HG03575 (cell line): ENCODE measurements at regions not wholly inside any gene's neighbourhood (a gene's known extent, or its start where the extent isn't known, plus 50 kb on each side); places are given as distances from the start of the nearest gene placed in this dataset.

Experiments
- ATAC-seq: cut with Tn5 transposase; IDR thresholded peaks from one replicate; pipeline ENCODE4 v1.9.1; 2021; ENCODE audit not compliant: unreplicated experiment, insufficient number of reproducible peaks, low FRiP score; ENCODE audit errors: extremely low read depth

GRCh38 chr7:156109988-156110387 lies 297.7 kb upstream of the SHH start:
- ATAC-seq = no peak

DNA sequence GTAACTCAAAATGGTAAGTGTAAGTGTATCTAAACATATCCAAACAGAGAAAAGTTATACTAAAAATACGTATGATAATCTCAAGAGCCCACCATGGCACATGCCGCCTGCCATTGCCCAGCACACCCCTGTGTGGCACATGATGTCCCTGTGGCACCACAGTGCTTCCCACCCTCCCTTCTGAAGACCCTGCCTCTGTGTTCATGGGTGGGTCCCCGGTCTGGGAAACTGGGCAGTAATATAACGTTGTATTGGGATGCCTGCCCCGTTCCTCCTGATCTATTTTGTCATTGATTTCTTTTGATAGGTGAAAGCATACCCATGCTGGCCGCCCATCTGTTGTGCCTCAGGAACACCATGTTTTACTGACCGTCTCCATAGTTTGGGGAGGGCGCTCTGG lies 296.8 kb upstream of the SHH start:
- ATAC-seq = no peak

GRCh38 chr7:156107957-156108356 lies 295.7 kb upstream of the SHH start:
- ATAC-seq = no peak

- no peak for ATAC-seq
These were observed 293.8 kb upstream of the SHH start for GRCh38 chr7:156106107-156106426.

GRCh38 chr7:156105337-156106106 lies 293.3 kb upstream of the SHH start:
- ATAC-seq = no peak

DNA sequence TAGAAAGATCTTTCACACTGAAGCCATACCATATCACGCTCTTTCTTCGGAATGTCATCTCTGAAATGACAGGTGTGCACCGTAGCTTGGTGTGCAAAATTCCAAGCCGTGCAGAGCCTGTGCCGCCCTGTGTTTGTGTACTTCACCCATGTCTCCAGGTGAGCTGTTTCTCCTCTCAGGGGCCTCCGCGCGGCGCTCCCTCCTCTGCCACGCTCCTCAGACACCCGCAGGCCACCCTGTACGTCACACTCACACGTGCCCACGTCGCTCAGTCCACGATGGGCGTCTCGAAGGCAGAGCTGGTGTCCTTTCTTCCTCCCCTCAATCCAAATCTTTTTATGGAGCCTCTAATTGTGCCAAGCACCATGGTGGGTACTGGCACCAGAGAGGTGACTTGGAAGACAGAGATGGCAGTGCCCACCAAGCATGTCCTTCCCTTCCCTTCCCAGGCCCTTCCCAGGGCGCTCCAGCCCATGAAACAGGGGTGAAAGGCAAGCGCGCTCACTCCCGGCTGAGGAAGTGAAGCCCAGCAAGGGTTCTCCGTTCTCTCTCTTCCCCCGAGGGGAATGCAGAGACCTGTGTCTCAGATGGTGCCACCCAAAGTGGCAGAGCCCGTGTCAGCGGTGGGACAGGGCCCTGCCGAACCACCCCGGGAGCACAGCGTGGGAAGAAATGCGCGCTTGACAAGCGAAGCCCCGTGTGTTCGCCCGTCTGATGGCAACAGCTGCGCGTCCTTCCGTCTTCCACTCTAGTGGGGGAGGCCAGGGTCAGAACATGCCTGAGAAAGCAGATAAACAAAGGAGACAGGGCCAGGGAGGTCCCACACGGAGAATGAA lies 292.5 kb upstream of the SHH start:
- no peak for ATAC-seq

GRCh38 chr7:156102267-156102666 lies 290.0 kb upstream of the SHH start:
- ATAC-seq = no peak

GRCh38 chr7:156101355-156101754 lies 289.1 kb upstream of the SHH start:
- no peak for ATAC-seq

- ATAC-seq = no peak
These were observed 287.8 kb upstream of the SHH start for GRCh38 chr7:156100086-156100485.

- no peak for ATAC-seq
These were observed 286.8 kb upstream of the SHH start for GRCh38 chr7:156099085-156099484.

DNA sequence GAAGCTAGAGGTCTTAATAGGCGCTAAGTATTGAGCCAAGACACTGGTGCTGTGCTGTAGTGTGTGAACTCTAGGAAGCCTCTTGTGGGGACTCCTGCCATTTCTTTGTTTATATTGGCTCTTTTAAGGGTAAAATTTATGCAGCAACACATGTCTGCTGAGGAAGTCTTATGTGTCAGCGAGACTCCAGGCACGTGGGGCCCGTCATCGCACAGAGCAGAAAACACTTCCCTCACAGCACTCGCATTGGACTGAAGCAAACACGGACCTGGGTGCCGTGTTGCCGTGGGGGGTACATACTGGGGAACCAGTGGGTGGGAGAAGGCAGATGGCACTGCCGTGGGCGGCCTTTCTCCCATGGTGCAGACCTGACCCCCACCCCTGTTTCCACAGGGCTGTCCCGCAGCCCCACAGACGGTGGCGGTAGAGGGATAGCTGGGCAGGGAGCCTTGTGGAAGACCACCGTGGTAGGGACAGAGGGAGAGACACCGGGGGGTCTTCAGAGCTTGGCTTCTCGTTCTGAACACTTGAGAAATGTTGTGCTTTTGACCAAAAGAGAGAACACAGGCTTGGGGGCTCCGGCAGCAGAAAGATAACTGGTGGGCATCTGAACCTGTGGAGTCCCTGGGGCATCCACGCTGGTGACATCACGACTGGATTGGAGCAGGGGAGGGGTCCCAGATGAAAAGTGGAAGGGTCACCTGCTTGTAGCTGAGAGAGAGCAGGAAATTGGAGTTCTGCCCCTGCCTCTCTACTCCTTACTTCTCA lies 284.7 kb upstream of the SHH start:
- ATAC-seq = no peak

DNA sequence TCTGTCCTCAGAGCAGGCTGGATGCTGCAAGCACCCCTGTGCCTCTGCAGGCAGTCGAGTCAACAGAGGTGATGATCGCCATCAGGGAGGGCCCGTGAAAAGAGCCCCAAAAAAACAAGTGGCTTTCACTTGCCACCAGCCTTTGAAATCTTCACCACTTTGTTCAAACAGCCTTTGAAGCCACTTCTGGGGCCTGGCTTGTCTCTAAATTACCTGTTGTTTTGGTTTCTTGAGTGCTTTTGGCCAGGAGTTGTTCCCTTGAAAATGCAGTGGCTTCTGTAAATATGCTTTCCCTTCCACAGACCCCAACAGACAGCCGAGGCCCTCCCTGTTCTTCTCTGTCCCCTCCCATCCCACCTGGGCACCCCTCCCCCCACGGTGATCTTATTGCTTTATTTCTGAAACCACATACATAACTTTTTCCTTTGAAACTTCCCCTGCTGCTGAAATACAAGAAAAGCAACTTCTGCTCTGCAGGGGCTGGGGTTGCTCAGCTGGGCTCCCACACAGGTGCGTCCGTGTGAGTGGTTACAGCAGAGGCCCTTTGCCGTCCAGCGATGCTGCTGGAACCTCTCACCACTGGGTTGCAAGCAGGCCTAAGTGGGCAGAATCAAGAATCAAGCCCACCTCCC lies 283.8 kb upstream of the SHH start:
- ATAC-seq = no peak

DNA sequence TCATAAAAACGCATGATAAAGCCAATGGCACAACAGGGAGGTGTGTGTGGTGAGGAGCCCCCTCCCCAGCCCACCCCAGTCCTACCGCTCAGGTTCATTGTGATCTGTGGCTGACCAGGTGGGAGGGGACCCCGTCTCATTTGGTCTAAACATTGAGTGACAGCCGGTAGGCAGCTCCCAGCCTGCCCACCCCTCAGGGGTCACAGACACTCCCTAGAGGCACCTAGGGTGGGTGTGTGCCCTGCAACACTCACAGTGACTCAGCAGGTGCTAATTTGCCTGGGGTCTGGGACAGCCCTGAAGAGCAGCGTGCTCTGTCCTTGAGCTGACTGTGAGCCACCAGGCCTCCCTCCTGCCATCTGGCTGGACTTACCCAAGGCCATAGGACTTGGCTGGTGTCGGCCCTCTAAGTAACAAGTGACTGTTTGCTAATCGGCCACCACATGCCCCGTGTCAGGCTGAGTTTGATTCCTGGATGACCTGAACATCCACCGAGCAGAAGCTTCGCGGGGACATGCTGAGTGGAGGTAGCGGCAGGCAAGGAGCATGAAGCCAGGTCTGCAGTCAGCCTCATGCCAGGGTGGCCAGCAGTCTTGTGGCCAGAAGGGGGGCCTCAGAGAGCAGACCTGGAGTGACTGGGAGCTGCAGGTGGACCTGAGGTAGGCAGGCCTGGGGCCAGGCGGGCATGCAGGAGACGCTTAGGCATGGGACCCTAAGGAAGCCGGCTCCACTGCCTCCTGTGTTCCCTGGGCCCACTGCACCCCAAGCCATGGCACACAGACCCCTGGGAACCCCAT lies 282.3 kb upstream of the SHH start:
- ATAC-seq = no peak

GRCh38 chr7:156092307-156092706 lies 280.0 kb upstream of the SHH start:
- ATAC-seq = no peak

DNA sequence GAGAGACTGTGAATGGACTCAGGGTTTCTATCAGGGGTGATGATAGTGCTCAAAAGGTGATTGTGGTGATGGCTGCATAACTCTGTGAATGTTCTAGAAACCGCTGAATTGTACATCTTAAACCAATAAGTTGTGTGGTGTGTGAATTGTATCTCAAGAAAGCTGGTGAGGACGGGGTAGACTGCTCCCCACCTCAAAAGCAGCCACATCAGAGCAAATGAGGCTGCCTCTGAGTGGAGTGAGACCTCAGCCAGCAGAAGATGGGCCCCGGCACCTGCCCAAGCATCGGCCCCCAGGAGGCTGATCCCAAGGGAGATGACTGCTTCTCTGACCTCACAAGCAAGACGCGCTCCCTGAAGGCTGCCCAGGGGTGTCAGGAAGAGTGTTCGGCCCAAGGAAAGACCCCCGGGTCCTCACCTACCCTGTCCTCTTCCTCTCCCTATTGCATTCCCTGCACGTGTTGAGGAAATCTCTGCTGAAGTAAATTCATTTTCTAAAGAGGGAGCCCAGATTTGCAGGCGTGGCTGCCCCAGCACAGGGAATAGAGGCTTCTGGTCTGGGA lies 279.3 kb upstream of the SHH start:
- ATAC-seq = no peak

DNA sequence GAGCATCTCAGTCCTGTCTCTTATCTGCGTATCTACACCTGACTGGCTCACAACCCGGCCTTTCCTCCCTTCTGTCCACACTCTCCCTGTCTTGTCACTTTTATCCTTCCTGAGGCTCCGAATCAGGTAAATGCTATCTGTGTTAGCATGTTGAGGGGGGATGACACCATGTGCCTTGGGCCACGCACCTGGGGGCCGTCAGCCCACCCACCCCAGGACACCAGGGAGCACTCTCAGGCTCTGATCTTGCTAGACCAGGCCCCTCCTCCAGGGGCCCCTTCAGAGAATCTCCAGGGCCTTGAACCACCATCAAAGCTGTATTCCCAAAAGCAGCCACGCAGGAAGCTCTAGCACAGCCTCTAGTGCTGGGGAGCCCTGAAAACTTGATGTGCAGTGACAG lies 278.7 kb upstream of the SHH start:
- ATAC-seq = no peak

DNA sequence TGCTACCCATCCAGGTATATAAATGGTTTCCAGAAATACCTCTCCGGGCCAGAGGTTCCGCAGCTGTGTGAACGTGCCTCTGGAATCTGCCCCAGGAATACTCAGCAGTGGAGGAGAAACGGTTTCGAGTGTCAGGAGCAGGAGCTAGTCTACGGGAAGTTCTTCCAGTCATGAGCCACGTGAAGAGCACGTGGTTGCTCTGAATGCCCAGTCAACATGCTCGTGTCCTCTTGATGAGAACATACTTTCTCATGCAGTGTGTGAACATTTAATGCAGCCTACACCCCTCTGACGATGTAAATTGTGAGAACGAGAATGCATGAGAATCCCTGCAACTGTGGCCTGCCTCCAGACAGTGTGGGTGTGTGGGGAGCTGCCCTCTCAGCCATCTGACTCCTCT lies 277.0 kb upstream of the SHH start:
- no peak for ATAC-seq

GRCh38 chr7:156088115-156088514 lies 275.9 kb upstream of the SHH start:
- ATAC-seq = no peak
